CD14-positive monocyte (primary cell): ENCODE measurements at regions not wholly inside any gene's neighbourhood (a gene's known extent, or its start where the extent isn't known, plus 50 kb on each side); places are given as distances from the start of the nearest gene placed in this dataset.

Experiments
- DNase-seq, 3 donors: peaks; one replicate each; pipeline ENCODE4 v3.0.0-alpha.2; 2011 to 2022
- H2AFZ ChIP-seq: 2 replicates; pipeline ENCODE4 v1.6.0; 2012; ENCODE audit warnings: mild to moderate bottlenecking, low read depth, low read length, inconsistent platforms; ENCODE audit not compliant: insufficient read depth, poor library complexity, severe bottlenecking
- H3K27ac ChIP-seq, 2 donors: 1 replicate in 1 of 2; 2 replicates in 1 of 2; pipeline ENCODE4 v1.5.1; 2012 to 2013; ENCODE audit warnings: low read length in 2 of 2, control low read depth in 1 of 2, inconsistent platforms in 1 of 2, low read depth in 1 of 2, mild to moderate bottlenecking in 1 of 2
- H3K27me3 ChIP-seq, 2 donors: one replicate each; pipeline versions ENCODE4 v1.6.0 to v1.6.1; 2011 to 2013; ENCODE audit warnings: low read length in 2 of 2; ENCODE audit not compliant: control insufficient read depth in 2 of 2, insufficient read depth in 2 of 2
- H3K36me3 ChIP-seq, 2 donors: replicated peaks in 1 of 2; 1 replicate in 1 of 2; 2 replicates in 1 of 2; pipeline versions ENCODE4 v1.5.1 to v1.6.1; 2012 to 2013; ENCODE audit warnings: low read length in 2 of 2, control low read depth in 1 of 2, inconsistent platforms in 1 of 2, mild to moderate bottlenecking in 1 of 2; ENCODE audit not compliant: insufficient read depth in 2 of 2, control insufficient read depth in 1 of 2
- H3K4me1 ChIP-seq, 2 donors: 1 replicate in 1 of 2; 2 replicates in 1 of 2; pipeline versions ENCODE4 v1.5.1 to v1.6.1; 2012 to 2013; ENCODE audit warnings: low read length in 2 of 2, control low read depth in 1 of 2, inconsistent platforms in 1 of 2, mild to moderate bottlenecking in 1 of 2, moderate library complexity in 1 of 2; ENCODE audit not compliant: insufficient read depth in 2 of 2, control insufficient read depth in 1 of 2
- H3K4me2 ChIP-seq: replicated peaks from 2 replicates; pipeline ENCODE3; 2012; ENCODE audit warnings: low read length, moderate library complexity, mild to moderate bottlenecking; ENCODE audit not compliant: poor library complexity, severe bottlenecking; ENCODE audit errors: extremely low read depth
- H3K4me3 ChIP-seq, 3 experiments: fragments of 200-600 bp in 1 of 3; sonication (generic) in 1 of 3; replicated peaks in 1 of 3; 1 replicate in 2 of 3; 2 replicates in 1 of 3; pipeline ENCODE4 v1.5.1; 2011 to 2013; ENCODE audit warnings: low read length in 3 of 3, mild to moderate bottlenecking in 3 of 3, control low read depth in 2 of 3, low read depth in 2 of 3, inconsistent platforms in 1 of 3, moderate library complexity in 1 of 3
- H3K79me2 ChIP-seq: 2 replicates; pipeline ENCODE4 v1.6.0; 2012; ENCODE audit warnings: mild to moderate bottlenecking, control low read depth, inconsistent platforms, low read length, moderate library complexity; ENCODE audit not compliant: insufficient read depth
- H3K9ac ChIP-seq: 2 replicates; pipeline ENCODE4 v1.6.0; 2017; ENCODE audit warnings: low read length, mild to moderate bottlenecking; ENCODE audit not compliant: insufficient read depth, poor library complexity, severe bottlenecking
- H3K9me3 ChIP-seq, 2 donors: replicated peaks in 1 of 2; 1 replicate in 1 of 2; 2 replicates in 1 of 2; pipeline versions ENCODE4 v1.5.1 to v1.6.1; 2012 to 2013; ENCODE audit warnings: low read length in 2 of 2, control low read depth in 1 of 2; ENCODE audit not compliant: control insufficient read depth in 1 of 2, insufficient read depth in 1 of 2
- H4K20me1 ChIP-seq: 2 replicates; pipeline ENCODE4 v1.6.0; 2012; ENCODE audit warnings: mild to moderate bottlenecking, low read length, control low read depth, moderate library complexity; ENCODE audit not compliant: insufficient read depth
- H3K27ac Mint-ChIP-seq, 7 donors: one replicate each; pipeline ENCODE4 v1.8.0; 2020; ENCODE audit warnings: mild to moderate bottlenecking in 7 of 7, mixed read lengths in 7 of 7, moderate library complexity in 6 of 7, inconsistent platforms in 2 of 7
- H3K27me3 Mint-ChIP-seq, 3 donors: one replicate each; pipeline ENCODE4 v1.8.0; 2021 to 2022; ENCODE audit warnings: low read depth in 3 of 3, mild to moderate bottlenecking in 3 of 3, mixed read lengths in 3 of 3, moderate library complexity in 3 of 3, inconsistent platforms in 1 of 3
- H3K36me3 Mint-ChIP-seq, 2 donors: one replicate each; pipeline ENCODE4 v1.8.0; 2020; ENCODE audit warnings: mixed read lengths in 2 of 2, inconsistent platforms in 1 of 2, mild to moderate bottlenecking in 1 of 2
- H3K4me1 Mint-ChIP-seq: one replicate; pipeline ENCODE4 v1.8.0; 2020; ENCODE audit warnings: mild to moderate bottlenecking, mixed read lengths
- H3K4me3 Mint-ChIP-seq, 2 donors: one replicate each; pipeline ENCODE4 v1.8.0; 2020; ENCODE audit warnings: mild to moderate bottlenecking in 2 of 2, mixed read lengths in 2 of 2, moderate library complexity in 1 of 2
- H3K9me3 Mint-ChIP-seq, 7 donors: one replicate each; pipeline ENCODE4 v1.8.0; 2020 to 2022; ENCODE audit warnings: mixed read lengths in 7 of 7, mild to moderate bottlenecking in 6 of 7, moderate library complexity in 6 of 7, inconsistent platforms in 2 of 7
- WGBS: methylation state at CpG from one replicate; pipeline ENCODE4 v1.1.5; 2013; ENCODE audit warnings: missing lambda C conversion rate; ENCODE audit not compliant: insufficient coverage; 5-methylcytosine and 5-hydroxymethylcytosine counted together
- intact Hi-C, 2 donors: fragments of 100-400 bp; cut with micrococcal nuclease; formaldehyde crosslinking; loops; one replicate each; pipeline versions ENCODE4 v1.15.0 to v1.15.1; 2023
- TF ChIP-seq, protein P1 (sequence below): fragments of 200-600 bp; IDR thresholded peaks from one replicate; pipeline ENCODE4 v1.8.0; 2022; ENCODE audit warnings: antibody characterized with exemption, mild to moderate bottlenecking

DNA sequence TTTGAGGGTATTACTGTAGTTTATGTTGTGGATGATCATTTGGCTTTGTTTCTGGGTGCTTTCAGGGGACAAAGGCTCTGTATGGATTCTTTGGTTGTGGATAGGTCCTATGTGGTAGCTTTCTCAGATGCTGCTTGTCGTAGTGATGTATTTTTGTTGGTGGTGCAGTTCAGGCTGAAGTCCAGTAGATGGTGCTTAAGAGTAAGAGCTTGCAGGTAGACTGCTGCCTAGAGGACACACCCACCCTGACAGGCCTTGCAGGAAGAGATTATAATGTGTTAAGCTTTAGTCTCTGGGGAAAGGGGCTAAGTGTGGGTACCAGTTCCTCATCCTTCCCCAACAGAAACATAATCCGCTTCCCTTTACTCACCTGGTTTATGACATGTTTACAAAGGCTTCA lies 62.6 kb upstream of the ADGRB3 start:
- Mint-ChIP-seq H3K36me3 (no peaks in the 10 kb centered on the region), H3K4me1 (peaks cover 3% of the 10 kb centered on the region), H3K27ac (no peak overlapping the region), H3K27me3 (peaks cover 16 to 21% (median 17%) of the 10 kb centered on the region in 3 donors), H3K9me3 (peaks cover 0 to 7% (median 2%) of the 10 kb centered on the region in 7 donors), H3K4me3 (no peak overlapping the region)
- 100% methylated on average over 1 of the region's 2 CpGs for WGBS
- no peaks in the 10 kb centered on the region for H3K79me2 ChIP-seq
- H3K36me3 ChIP-seq, result no peaks in the 10 kb centered on the region
- intact Hi-C loops, result no loop called here
- TF ChIP-seq, protein P1, sequence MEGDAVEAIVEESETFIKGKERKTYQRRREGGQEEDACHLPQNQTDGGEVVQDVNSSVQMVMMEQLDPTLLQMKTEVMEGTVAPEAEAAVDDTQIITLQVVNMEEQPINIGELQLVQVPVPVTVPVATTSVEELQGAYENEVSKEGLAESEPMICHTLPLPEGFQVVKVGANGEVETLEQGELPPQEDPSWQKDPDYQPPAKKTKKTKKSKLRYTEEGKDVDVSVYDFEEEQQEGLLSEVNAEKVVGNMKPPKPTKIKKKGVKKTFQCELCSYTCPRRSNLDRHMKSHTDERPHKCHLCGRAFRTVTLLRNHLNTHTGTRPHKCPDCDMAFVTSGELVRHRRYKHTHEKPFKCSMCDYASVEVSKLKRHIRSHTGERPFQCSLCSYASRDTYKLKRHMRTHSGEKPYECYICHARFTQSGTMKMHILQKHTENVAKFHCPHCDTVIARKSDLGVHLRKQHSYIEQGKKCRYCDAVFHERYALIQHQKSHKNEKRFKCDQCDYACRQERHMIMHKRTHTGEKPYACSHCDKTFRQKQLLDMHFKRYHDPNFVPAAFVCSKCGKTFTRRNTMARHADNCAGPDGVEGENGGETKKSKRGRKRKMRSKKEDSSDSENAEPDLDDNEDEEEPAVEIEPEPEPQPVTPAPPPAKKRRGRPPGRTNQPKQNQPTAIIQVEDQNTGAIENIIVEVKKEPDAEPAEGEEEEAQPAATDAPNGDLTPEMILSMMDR, result peak; percentile 52
- no peaks in the 10 kb centered on the region for H3K9me3 ChIP-seq
- H3K4me1 ChIP-seq, result no peaks in the 10 kb centered on the region
- no peak overlapping the region for H3K4me3 ChIP-seq
- peaks cover 12 to 30% of the 10 kb centered on the region in 2 donors for H3K27me3 ChIP-seq
- H3K27ac ChIP-seq, result no peak overlapping the region
- H2AFZ ChIP-seq, result no peak overlapping the region
- H3K9ac ChIP-seq, result no peak overlapping the region
- no peaks in the 10 kb centered on the region for H4K20me1 ChIP-seq
- DNase-seq, result peak; percentile 13 to 54 (median 16)
- H3K4me2 ChIP-seq, result no peak overlapping the region

DNA sequence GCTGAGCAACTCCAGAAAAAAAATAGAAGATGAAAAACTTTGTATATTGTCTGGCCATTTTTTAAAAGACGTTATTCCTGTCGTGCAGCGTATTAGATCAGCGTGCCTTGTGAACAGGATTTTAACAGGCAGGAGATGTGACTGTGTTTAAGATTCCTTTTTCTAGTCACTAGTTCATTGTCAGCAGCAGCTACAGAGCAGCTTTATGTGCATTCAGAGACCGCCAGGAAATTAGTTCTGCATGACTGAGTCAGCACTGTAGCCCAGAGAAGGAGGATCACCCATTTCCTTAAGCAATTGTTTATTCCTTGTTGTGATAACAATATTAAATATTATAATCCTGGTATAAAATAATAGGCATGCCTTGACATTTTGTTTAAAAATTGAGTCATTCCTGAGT lies 75.4 kb upstream of the ADGRB3 start:
- Histone ChIP-seq H3K79me2 (no peaks in the 10 kb centered on the region), H3K9me3 (no peaks in the 10 kb centered on the region), H3K36me3 (no peaks in the 10 kb centered on the region), H2AFZ (no peak overlapping the region), H3K4me2 (no peak overlapping the region), H4K20me1 (no peaks in the 10 kb centered on the region), H3K4me3 (no peak overlapping the region), H3K9ac (no peak overlapping the region), H3K27me3 (no peaks in the 10 kb centered on the region), H3K4me1 (no peaks in the 10 kb centered on the region), H3K27ac (no peak overlapping the region)
- peaks cover 0 to 4% (median 4%) of the 10 kb centered on the region in 3 donors for H3K27me3 Mint-ChIP-seq
- no peak overlapping the region for H3K27ac Mint-ChIP-seq
- DNase-seq, result no peak
- TF ChIP-seq, protein P1, result no peak
- intact Hi-C loops, result no loop called here
- H3K4me3 Mint-ChIP-seq, result no peak overlapping the region
- H3K4me1 Mint-ChIP-seq, result no peaks in the 10 kb centered on the region
- no peaks in the 10 kb centered on the region for H3K36me3 Mint-ChIP-seq
- H3K9me3 Mint-ChIP-seq, result no peaks in the 10 kb centered on the region
- WGBS, result 93% methylated on average over 3 of the region's 5 CpGs
